ENCODE measurements at regions not wholly inside any gene's neighbourhood (a gene's known extent, or its start where the extent isn't known, plus 50 kb on each side); places are given as distances from the start of the nearest gene placed in this dataset.

GRCh38 chr10:43940898-43941837 lies 292.5 kb upstream of the ZNF32 start:
- peaks cover 1% of the 10 kb centered on the region for H3K4me1 Mint-ChIP-seq (ENCODE audit: low read depth)
- no peak overlapping the region for H3K27ac Mint-ChIP-seq
- no peak overlapping the region for H3K4me3 Mint-ChIP-seq
- no peaks in the 10 kb centered on the region for H3K36me3 Mint-ChIP-seq (ENCODE audit: low read depth)
- no peaks in the 10 kb centered on the region for H3K9me3 Mint-ChIP-seq
- H3K27me3 Mint-ChIP-seq (ENCODE audit: low read depth): no peaks in the 10 kb centered on the region

GRCh38 chr10:43939939-43940820 lies 291.5 kb upstream of the ZNF32 start:
- Mint-ChIP-seq H3K4me3 (no peak overlapping the region), H3K36me3 (ENCODE audit: low read depth) (no peaks in the 10 kb centered on the region), H3K9me3 (no peaks in the 10 kb centered on the region), H3K27ac (no peak overlapping the region), H3K4me1 (ENCODE audit: low read depth) (peaks cover 1% of the 10 kb centered on the region), H3K27me3 (ENCODE audit: low read depth) (no peaks in the 10 kb centered on the region)

- H3K36me3 Mint-ChIP-seq (ENCODE audit: low read depth): no peaks in the 10 kb centered on the region
- H3K4me3 Mint-ChIP-seq: no peak overlapping the region
- peaks cover 1% of the 10 kb centered on the region for H3K4me1 Mint-ChIP-seq (ENCODE audit: low read depth)
- H3K9me3 Mint-ChIP-seq: no peaks in the 10 kb centered on the region
- H3K27ac Mint-ChIP-seq: no peak overlapping the region
- no peaks in the 10 kb centered on the region for H3K27me3 Mint-ChIP-seq (ENCODE audit: low read depth)
These were observed 290.8 kb upstream of the ZNF32 start for GRCh38 chr10:43939389-43939938.

GRCh38 chr10:43938810-43939209 lies 290.1 kb upstream of the ZNF32 start:
- no peak overlapping the region for H3K27ac Mint-ChIP-seq
- no peaks in the 10 kb centered on the region for H3K9me3 Mint-ChIP-seq
- H3K4me1 Mint-ChIP-seq (ENCODE audit: low read depth): peaks cover 1% of the 10 kb centered on the region
- no peak overlapping the region for H3K4me3 Mint-ChIP-seq
- no peaks in the 10 kb centered on the region for H3K27me3 Mint-ChIP-seq (ENCODE audit: low read depth)
- no peaks in the 10 kb centered on the region for H3K36me3 Mint-ChIP-seq (ENCODE audit: low read depth)

- Mint-ChIP-seq H3K9me3 (no peaks in the 10 kb centered on the region), H3K27me3 (ENCODE audit: low read depth) (no peaks in the 10 kb centered on the region), H3K27ac (no peak overlapping the region), H3K36me3 (ENCODE audit: low read depth) (no peaks in the 10 kb centered on the region), H3K4me1 (ENCODE audit: low read depth) (no peaks in the 10 kb centered on the region), H3K4me3 (no peak overlapping the region)
These were observed 282.7 kb upstream of the ZNF32 start for GRCh38 chr10:43931308-43931930.

GRCh38 chr10:43930777-43931176 lies 282.1 kb upstream of the ZNF32 start:
- no peaks in the 10 kb centered on the region for H3K36me3 Mint-ChIP-seq (ENCODE audit: low read depth)
- H3K27me3 Mint-ChIP-seq (ENCODE audit: low read depth): no peaks in the 10 kb centered on the region
- H3K9me3 Mint-ChIP-seq: no peaks in the 10 kb centered on the region
- H3K4me3 Mint-ChIP-seq: no peak overlapping the region
- H3K27ac Mint-ChIP-seq: no peak overlapping the region
- H3K4me1 Mint-ChIP-seq (ENCODE audit: low read depth): no peaks in the 10 kb centered on the region

- Mint-ChIP-seq H3K27ac (no peak overlapping the region), H3K27me3 (ENCODE audit: low read depth) (no peaks in the 10 kb centered on the region), H3K36me3 (ENCODE audit: low read depth) (no peaks in the 10 kb centered on the region), H3K9me3 (no peaks in the 10 kb centered on the region), H3K4me1 (ENCODE audit: low read depth) (no peaks in the 10 kb centered on the region), H3K4me3 (no peak overlapping the region)
These were observed 281.6 kb upstream of the ZNF32 start for GRCh38 chr10:43930243-43930642.

GRCh38 chr10:43929122-43929521 lies 280.4 kb upstream of the ZNF32 start:
- Mint-ChIP-seq H3K9me3 (no peaks in the 10 kb centered on the region), H3K36me3 (ENCODE audit: low read depth) (no peaks in the 10 kb centered on the region)

GRCh38 chr10:43928425-43928968 lies 279.8 kb upstream of the ZNF32 start:
- Mint-ChIP-seq H3K9me3 (no peaks in the 10 kb centered on the region), H3K4me3 (no peak overlapping the region), H3K27ac (no peak overlapping the region), H3K36me3 (ENCODE audit: low read depth) (no peaks in the 10 kb centered on the region), H3K4me1 (ENCODE audit: low read depth) (no peaks in the 10 kb centered on the region), H3K27me3 (ENCODE audit: low read depth) (no peaks in the 10 kb centered on the region)

More at GRCh38 chr10:43929122-43929521, 280.4 kb upstream of the ZNF32 start:
- H3K27ac Mint-ChIP-seq: no peak overlapping the region
- H3K27me3 Mint-ChIP-seq (ENCODE audit: low read depth): no peaks in the 10 kb centered on the region
- H3K4me1 Mint-ChIP-seq (ENCODE audit: low read depth): no peaks in the 10 kb centered on the region
- no peak overlapping the region for H3K4me3 Mint-ChIP-seq

- Mint-ChIP-seq H3K36me3 (ENCODE audit: low read depth) (no peaks in the 10 kb centered on the region), H3K9me3 (no peaks in the 10 kb centered on the region), H3K4me3 (no peak overlapping the region), H3K27ac (no peak overlapping the region), H3K27me3 (ENCODE audit: low read depth) (no peaks in the 10 kb centered on the region), H3K4me1 (ENCODE audit: low read depth) (no peaks in the 10 kb centered on the region)
These were observed 278.3 kb upstream of the ZNF32 start for GRCh38 chr10:43926875-43927406.

GRCh38 chr10:43926371-43926770 lies 277.7 kb upstream of the ZNF32 start:
- Mint-ChIP-seq H3K4me3 (no peak overlapping the region), H3K27ac (no peak overlapping the region), H3K27me3 (ENCODE audit: low read depth) (no peaks in the 10 kb centered on the region), H3K9me3 (no peaks in the 10 kb centered on the region), H3K4me1 (ENCODE audit: low read depth) (no peaks in the 10 kb centered on the region), H3K36me3 (ENCODE audit: low read depth) (no peaks in the 10 kb centered on the region)

GRCh38 chr10:43925793-43926192 lies 277.1 kb upstream of the ZNF32 start:
- Mint-ChIP-seq H3K9me3 (no peaks in the 10 kb centered on the region), H3K27me3 (ENCODE audit: low read depth) (no peaks in the 10 kb centered on the region), H3K36me3 (ENCODE audit: low read depth) (no peaks in the 10 kb centered on the region), H3K4me3 (no peak overlapping the region), H3K4me1 (ENCODE audit: low read depth) (no peaks in the 10 kb centered on the region), H3K27ac (no peak overlapping the region)

GRCh38 chr10:43923328-43923727 lies 274.6 kb upstream of the ZNF32 start:
- Mint-ChIP-seq H3K27me3 (ENCODE audit: low read depth) (peaks cover 4% of the 10 kb centered on the region), H3K4me1 (ENCODE audit: low read depth) (no peaks in the 10 kb centered on the region), H3K36me3 (ENCODE audit: low read depth) (no peaks in the 10 kb centered on the region), H3K4me3 (no peak overlapping the region), H3K27ac (no peak overlapping the region), H3K9me3 (no peaks in the 10 kb centered on the region)
